WTC11 (cell line): ENCODE measurements at regions not wholly inside any gene's neighbourhood (a gene's known extent, or its start where the extent isn't known, plus 50 kb on each side); places are given as distances from the start of the nearest gene placed in this dataset.

ENCODE experiments used
- ATAC-seq: fragments of 200-7000 bp; cut with Tn5 transposase; 2 replicates; pipeline ENCODE4 v1.10.0; 2021; ENCODE audit warnings: mild to moderate bottlenecking, moderate library complexity
- CTCF ChIA-PET: fragments of 300-600 bp; sonication (Branson Sonifier 250); formaldehyde crosslinking; loops from one replicate; lab custom pipeline; 2021; ENCODE audit warnings: antibody characterized with exemption; lab: Charles Lee
- POLR2A ChIA-PET: fragments of 350-600 bp; sonication (Branson Sonifier 250); formaldehyde crosslinking; loops from one replicate; lab custom pipeline; 2021; ENCODE audit warnings: antibody characterized with exemption; lab: Charles Lee
- DNase-seq: peaks from one replicate; pipeline ENCODE4 v3.0.0; 2021; ENCODE audit warnings: low spot score
- H3K27ac Mint-ChIP-seq: 2 replicates; pipeline ENCODE4 v1.8.0; 2021; ENCODE audit warnings: mixed read lengths
- H3K27me3 Mint-ChIP-seq: 2 replicates; pipeline ENCODE4 v1.8.0; 2021; ENCODE audit warnings: low read depth, mild to moderate bottlenecking, moderate library complexity, mixed read lengths
- H3K36me3 Mint-ChIP-seq: 2 replicates; pipeline ENCODE4 v1.8.0; 2021; ENCODE audit warnings: mixed read lengths
- H3K4me1 Mint-ChIP-seq: 2 replicates; pipeline ENCODE4 v1.8.0; 2022; ENCODE audit warnings: mixed read lengths
- H3K4me3 Mint-ChIP-seq: 2 replicates; pipeline ENCODE4 v1.8.0; 2021; ENCODE audit warnings: mild to moderate bottlenecking, moderate library complexity, mixed read lengths
- H3K9me3 Mint-ChIP-seq: 2 replicates; pipeline ENCODE4 v1.8.0; 2021; ENCODE audit warnings: mixed read lengths
- ATF1 ChIP-seq: sonication (generic); formaldehyde crosslinking; IDR thresholded peaks from 2 replicates; pipeline ENCODE4 v1.8.1; 2023; ENCODE audit warnings: mild to moderate bottlenecking, moderate library complexity, missing genetic modification reagents
- CREM ChIP-seq: sonication (generic); formaldehyde crosslinking; IDR thresholded peaks from 2 replicates; pipeline ENCODE4 v1.8.1; 2022; ENCODE audit warnings: mild to moderate bottlenecking, missing genetic modification reagents, moderate library complexity
- FOXK1 ChIP-seq: sonication (generic); formaldehyde crosslinking; IDR thresholded peaks from 2 replicates; pipeline ENCODE4 v1.8.0; 2022; ENCODE audit warnings: mild to moderate bottlenecking, moderate library complexity, missing genetic modification reagents
- GRHL2 ChIP-seq: fragments of 250-450 bp; sonication (Bioruptor Pico); IDR thresholded peaks from 2 replicates; pipeline ENCODE4 v1.8.0; 2022; ENCODE audit warnings: mild to moderate bottlenecking, moderate library complexity; ENCODE audit not compliant: insufficient replicate concordance, severe bottlenecking
- JUN ChIP-seq: sonication (generic); formaldehyde crosslinking; IDR thresholded peaks from 2 replicates; pipeline ENCODE4 v1.8.0; 2023; ENCODE audit warnings: mild to moderate bottlenecking, missing genetic modification reagents
- NR2C2 ChIP-seq: sonication (generic); formaldehyde crosslinking; IDR thresholded peaks from 2 replicates; pipeline ENCODE4 v1.8.0; 2022; ENCODE audit warnings: mild to moderate bottlenecking, missing genetic modification reagents
- NR3C1 ChIP-seq: sonication (generic); formaldehyde crosslinking; conservative IDR thresholded peaks from 2 replicates; pipeline ENCODE4 v1.8.1; 2023; ENCODE audit warnings: low read depth, mild to moderate bottlenecking, missing genetic modification reagents
- RELA ChIP-seq: sonication (generic); formaldehyde crosslinking; IDR thresholded peaks from 2 replicates; pipeline ENCODE4 v1.8.1; 2022; ENCODE audit warnings: missing genetic modification reagents, mild to moderate bottlenecking, borderline replicate concordance
- SOX15 ChIP-seq: fragments of 250-450 bp; sonication (Bioruptor Pico); IDR thresholded peaks from 2 replicates; pipeline ENCODE4 v1.9.0; 2021; ENCODE audit warnings: mild to moderate bottlenecking
- ZNF121 ChIP-seq: sonication (generic); formaldehyde crosslinking; IDR thresholded peaks from 2 replicates; pipeline ENCODE4 v1.8.0; 2023; ENCODE audit warnings: missing genetic modification reagents
- ZNF138 ChIP-seq: sonication (generic); formaldehyde crosslinking; conservative IDR thresholded peaks from 2 replicates; pipeline ENCODE4 v1.8.1; 2022; ENCODE audit warnings: mild to moderate bottlenecking, moderate library complexity, missing genetic modification reagents
- ZNF219 ChIP-seq: sonication (generic); formaldehyde crosslinking; IDR thresholded peaks from 2 replicates; pipeline ENCODE4 v1.8.0; 2023; ENCODE audit warnings: missing genetic modification reagents, mild to moderate bottlenecking, borderline replicate concordance
- ZNF317 ChIP-seq: sonication (generic); formaldehyde crosslinking; IDR thresholded peaks from 2 replicates; pipeline ENCODE4 v1.8.1; 2023; ENCODE audit warnings: low read depth, mild to moderate bottlenecking, moderate library complexity, missing genetic modification reagents, borderline replicate concordance
- ZNF396 ChIP-seq: fragments of 250-450 bp; sonication (Bioruptor Pico); IDR thresholded peaks from 2 replicates; pipeline ENCODE4 v1.8.0; 2021; ENCODE audit warnings: mild to moderate bottlenecking, moderate library complexity, borderline replicate concordance
- ZNF423 ChIP-seq: fragments of 250-450 bp; sonication (Bioruptor Pico); IDR thresholded peaks from 2 replicates; pipeline ENCODE4 v2.1.2; 2022; ENCODE audit warnings: mild to moderate bottlenecking, moderate library complexity
- TF ChIP-seq, protein P1 (sequence below): sonication (generic); formaldehyde crosslinking; IDR thresholded peaks from 2 replicates; pipeline ENCODE4 v1.8.1; 2023; ENCODE audit warnings: mild to moderate bottlenecking, missing genetic modification reagents, moderate library complexity
- TF ChIP-seq, protein P2 (sequence below): fragments of 250-450 bp; sonication (Bioruptor Pico); IDR thresholded peaks from 2 replicates; pipeline ENCODE4 v1.8.0; 2021; ENCODE audit warnings: mild to moderate bottlenecking
- TF ChIP-seq, protein P3 (sequence below): sonication (generic); formaldehyde crosslinking; IDR thresholded peaks from 2 replicates; pipeline ENCODE4 v1.8.1; 2023; ENCODE audit warnings: mild to moderate bottlenecking, missing genetic modification reagents, moderate library complexity
- TF ChIP-seq, protein P4 (sequence below): fragments of 250-450 bp; sonication (Bioruptor Pico); conservative IDR thresholded peaks from 2 replicates; pipeline ENCODE4 v1.9.0; 2021; ENCODE audit warnings: mild to moderate bottlenecking
- TF ChIP-seq, protein P5 (sequence below): sonication (generic); formaldehyde crosslinking; IDR thresholded peaks from 2 replicates; pipeline ENCODE4 v1.8.1; 2022; ENCODE audit warnings: low read depth, missing genetic modification reagents, borderline replicate concordance
- TF ChIP-seq, protein P6 (sequence below): fragments of 250-450 bp; sonication (Bioruptor Pico); IDR thresholded peaks from 2 replicates; pipeline ENCODE4 v1.9.0; 2021; ENCODE audit warnings: moderate library complexity, mild to moderate bottlenecking, inconsistent platforms, borderline replicate concordance
- TF ChIP-seq, protein P7 (sequence below): sonication (generic); formaldehyde crosslinking; IDR thresholded peaks from 2 replicates; pipeline ENCODE4 v1.8.0; 2022; ENCODE audit warnings: mild to moderate bottlenecking, missing genetic modification reagents
- TF ChIP-seq, protein P8 (sequence below): sonication (generic); formaldehyde crosslinking; IDR thresholded peaks from 2 replicates; pipeline ENCODE4 v1.8.0; 2023; ENCODE audit warnings: missing genetic modification reagents

DNA sequence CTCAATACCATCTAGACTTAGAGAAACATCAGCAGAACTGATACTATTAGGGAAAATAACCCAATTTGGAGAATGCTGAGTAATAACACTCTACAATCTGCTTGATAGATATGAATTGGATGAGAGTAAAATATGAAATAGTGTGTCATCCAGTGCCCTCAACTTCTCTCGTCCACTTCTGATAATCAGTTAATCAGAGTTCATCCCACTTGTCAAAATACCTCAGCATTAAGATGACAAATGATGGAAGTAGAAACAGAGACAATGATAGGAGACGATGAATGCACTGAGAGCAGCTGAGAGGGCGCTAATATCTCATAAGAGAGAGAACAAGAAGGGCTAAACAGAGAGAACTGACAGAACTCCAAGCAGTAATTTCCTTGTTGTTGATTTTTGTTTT lies 699.6 kb downstream of the EPHA7 start (continued):
- TF ChIP-seq CREM (CRISPR knock-in tag) (no peak), ZNF219 (CRISPR knock-in tag) (no peak), ZNF121 (CRISPR knock-in tag) (no peak), ZNF396 (CRISPR knock-in tag) (no peak), ZNF423 (CRISPR knock-in tag) (no peak), NR3C1 (no peak), JUN (CRISPR knock-in tag) (no peak), RELA (CRISPR knock-in tag) (no peak), NR2C2 (CRISPR knock-in tag) (no peak)
- TF ChIP-seq, protein P1, sequence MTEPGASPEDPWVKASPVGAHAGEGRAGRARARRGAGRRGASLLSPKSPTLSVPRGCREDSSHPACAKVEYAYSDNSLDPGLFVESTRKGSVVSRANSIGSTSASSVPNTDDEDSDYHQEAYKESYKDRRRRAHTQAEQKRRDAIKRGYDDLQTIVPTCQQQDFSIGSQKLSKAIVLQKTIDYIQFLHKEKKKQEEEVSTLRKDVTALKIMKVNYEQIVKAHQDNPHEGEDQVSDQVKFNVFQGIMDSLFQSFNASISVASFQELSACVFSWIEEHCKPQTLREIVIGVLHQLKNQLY (CRISPR knock-in tag), result no peak

DNA sequence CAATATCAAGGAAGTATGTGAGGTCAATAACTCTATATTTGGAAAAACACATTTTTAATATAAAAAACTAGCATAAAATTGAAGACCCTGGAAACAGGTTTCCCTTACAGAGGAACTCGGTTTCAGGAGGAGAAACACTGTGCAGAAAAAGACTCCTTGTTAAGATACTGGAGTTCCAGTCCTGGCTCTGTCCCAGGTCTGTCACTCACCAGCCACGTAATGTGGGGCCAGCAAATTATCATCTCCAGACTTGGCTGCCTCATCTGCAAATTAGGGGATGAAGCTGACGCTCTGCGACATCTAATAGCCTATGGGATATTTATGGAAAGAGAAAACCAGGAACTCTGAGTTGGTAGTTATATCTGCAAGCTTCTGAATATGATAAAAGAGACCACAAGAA lies 702.7 kb downstream of the EPHA7 start:
- peaks cover 12% of the 10 kb centered on the region for H3K4me1 Mint-ChIP-seq
- POLR2A ChIA-PET, result no interaction called here
- peaks cover 5% of the 10 kb centered on the region for H3K9me3 Mint-ChIP-seq
- no peaks in the 10 kb centered on the region for H3K36me3 Mint-ChIP-seq
- CTCF ChIA-PET, result no interaction called here
- no peak overlapping the region for H3K4me3 Mint-ChIP-seq
- H3K27ac Mint-ChIP-seq, result no peak overlapping the region
- ATAC-seq, result no peak
- no peaks in the 10 kb centered on the region for H3K27me3 Mint-ChIP-seq
- TF ChIP-seq FOXK1 (CRISPR knock-in tag), result no peak
- TF ChIP-seq, protein P2, sequence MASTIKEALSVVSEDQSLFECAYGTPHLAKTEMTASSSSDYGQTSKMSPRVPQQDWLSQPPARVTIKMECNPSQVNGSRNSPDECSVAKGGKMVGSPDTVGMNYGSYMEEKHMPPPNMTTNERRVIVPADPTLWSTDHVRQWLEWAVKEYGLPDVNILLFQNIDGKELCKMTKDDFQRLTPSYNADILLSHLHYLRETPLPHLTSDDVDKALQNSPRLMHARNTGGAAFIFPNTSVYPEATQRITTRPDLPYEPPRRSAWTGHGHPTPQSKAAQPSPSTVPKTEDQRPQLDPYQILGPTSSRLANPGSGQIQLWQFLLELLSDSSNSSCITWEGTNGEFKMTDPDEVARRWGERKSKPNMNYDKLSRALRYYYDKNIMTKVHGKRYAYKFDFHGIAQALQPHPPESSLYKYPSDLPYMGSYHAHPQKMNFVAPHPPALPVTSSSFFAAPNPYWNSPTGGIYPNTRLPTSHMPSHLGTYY (CRISPR knock-in tag), result no peak
- TF ChIP-seq ZNF138, result no peak
- TF ChIP-seq, protein P3, sequence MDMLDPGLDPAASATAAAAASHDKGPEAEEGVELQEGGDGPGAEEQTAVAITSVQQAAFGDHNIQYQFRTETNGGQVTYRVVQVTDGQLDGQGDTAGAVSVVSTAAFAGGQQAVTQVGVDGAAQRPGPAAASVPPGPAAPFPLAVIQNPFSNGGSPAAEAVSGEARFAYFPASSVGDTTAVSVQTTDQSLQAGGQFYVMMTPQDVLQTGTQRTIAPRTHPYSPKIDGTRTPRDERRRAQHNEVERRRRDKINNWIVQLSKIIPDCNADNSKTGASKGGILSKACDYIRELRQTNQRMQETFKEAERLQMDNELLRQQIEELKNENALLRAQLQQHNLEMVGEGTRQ, result no peak
- no peak for TF ChIP-seq SOX15 (CRISPR knock-in tag)
- no peak for TF ChIP-seq GRHL2 (CRISPR knock-in tag)
- TF ChIP-seq ATF1, result no peak
- TF ChIP-seq, protein P4, sequence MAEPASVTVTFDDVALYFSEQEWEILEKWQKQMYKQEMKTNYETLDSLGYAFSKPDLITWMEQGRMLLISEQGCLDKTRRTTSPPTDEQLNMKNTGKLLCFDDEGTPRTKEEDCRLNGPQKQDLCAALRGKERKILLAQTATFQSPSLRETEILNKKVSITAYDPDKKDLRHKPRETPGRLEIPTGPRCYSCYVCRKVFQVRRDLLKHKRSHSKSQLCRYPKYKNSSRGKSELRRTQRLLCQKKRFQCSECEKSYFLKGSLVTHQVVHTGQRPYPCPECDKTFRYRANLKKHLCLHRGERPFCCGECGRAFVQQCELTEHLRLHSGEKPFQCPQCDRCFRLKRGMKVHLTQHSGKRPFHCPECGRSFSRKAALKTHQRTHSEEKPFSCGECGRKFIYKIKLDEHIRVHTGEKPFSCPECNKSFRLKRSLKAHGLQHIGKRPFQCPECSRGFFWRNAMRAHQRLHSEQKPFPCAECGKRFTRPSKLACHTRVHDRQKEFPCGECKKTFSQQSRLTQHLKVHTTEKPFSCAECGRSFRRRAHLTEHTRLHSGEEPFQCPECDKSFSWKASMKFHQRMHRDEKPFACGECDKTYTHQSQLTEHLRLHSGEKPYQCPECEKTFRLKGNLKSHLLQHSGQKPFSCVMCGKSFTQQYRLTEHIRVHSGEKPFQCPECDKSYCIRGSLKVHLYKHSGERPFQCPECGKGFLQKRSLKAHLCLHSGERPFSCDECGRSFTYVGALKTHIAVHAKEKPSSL (CRISPR knock-in tag), result no peak
- no peak for DNase-seq

DNA sequence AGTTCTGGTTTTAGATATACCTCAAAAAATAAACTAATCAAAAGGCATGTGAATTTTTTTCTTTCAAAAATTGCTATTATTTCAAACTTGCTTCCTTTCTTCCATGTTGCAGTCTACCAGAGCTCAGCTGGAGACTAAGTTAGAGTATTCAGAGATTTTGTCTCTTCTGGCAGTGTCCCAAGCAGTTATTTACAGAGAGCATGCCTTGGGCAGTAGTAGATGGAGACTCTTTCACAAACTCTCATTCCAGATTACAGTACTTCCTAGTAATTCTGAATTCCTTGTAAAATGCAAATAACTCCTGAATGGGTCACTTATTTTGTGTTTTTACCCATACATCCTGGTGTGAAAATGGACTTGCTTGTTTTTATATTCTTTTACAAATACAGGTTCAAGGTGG lies 703.4 kb downstream of the EPHA7 start:
- CTCF ChIA-PET, result no interaction called here
- ATAC-seq, result peak; percentile 39; the same call in 1 of the 2 replicates
- H3K9me3 Mint-ChIP-seq, result peaks cover 4% of the 10 kb centered on the region

More for the DNA sequence above, 703.4 kb downstream of the EPHA7 start:
- no peak for DNase-seq
- H3K36me3 Mint-ChIP-seq, result no peaks in the 10 kb centered on the region
- TF ChIP-seq ZNF317 (CRISPR knock-in tag), result no peak
- TF ChIP-seq, protein P5, sequence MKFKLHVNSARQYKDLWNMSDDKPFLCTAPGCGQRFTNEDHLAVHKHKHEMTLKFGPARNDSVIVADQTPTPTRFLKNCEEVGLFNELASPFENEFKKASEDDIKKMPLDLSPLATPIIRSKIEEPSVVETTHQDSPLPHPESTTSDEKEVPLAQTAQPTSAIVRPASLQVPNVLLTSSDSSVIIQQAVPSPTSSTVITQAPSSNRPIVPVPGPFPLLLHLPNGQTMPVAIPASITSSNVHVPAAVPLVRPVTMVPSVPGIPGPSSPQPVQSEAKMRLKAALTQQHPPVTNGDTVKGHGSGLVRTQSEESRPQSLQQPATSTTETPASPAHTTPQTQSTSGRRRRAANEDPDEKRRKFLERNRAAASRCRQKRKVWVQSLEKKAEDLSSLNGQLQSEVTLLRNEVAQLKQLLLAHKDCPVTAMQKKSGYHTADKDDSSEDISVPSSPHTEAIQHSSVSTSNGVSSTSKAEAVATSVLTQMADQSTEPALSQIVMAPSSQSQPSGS, result no peak
- TF ChIP-seq, protein P6, sequence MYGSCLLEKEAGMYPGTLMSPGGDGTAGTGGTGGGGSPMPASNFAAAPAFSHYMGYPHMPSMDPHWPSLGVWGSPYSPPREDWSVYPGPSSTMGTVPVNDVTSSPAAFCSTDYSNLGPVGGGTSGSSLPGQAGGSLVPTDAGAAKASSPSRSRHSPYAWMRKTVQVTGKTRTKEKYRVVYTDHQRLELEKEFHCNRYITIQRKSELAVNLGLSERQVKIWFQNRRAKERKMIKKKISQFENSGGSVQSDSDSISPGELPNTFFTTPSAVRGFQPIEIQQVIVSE (CRISPR knock-in tag), result no peak
- TF ChIP-seq, protein P7, sequence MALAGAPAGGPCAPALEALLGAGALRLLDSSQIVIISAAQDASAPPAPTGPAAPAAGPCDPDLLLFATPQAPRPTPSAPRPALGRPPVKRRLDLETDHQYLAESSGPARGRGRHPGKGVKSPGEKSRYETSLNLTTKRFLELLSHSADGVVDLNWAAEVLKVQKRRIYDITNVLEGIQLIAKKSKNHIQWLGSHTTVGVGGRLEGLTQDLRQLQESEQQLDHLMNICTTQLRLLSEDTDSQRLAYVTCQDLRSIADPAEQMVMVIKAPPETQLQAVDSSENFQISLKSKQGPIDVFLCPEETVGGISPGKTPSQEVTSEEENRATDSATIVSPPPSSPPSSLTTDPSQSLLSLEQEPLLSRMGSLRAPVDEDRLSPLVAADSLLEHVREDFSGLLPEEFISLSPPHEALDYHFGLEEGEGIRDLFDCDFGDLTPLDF (CRISPR knock-in tag), result no peak
- TF ChIP-seq, protein P8, sequence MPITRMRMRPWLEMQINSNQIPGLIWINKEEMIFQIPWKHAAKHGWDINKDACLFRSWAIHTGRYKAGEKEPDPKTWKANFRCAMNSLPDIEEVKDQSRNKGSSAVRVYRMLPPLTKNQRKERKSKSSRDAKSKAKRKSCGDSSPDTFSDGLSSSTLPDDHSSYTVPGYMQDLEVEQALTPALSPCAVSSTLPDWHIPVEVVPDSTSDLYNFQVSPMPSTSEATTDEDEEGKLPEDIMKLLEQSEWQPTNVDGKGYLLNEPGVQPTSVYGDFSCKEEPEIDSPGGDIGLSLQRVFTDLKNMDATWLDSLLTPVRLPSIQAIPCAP, result no peak
- TF ChIP-seq, all 79 proteins: peak for 0
- Mint-ChIP-seq H3K4me1 (peaks cover 12% of the 10 kb centered on the region), H3K27me3 (no peaks in the 10 kb centered on the region), H3K27ac (no peak overlapping the region; the same call in 1 of the 2 replicates), H3K4me3 (no peak overlapping the region)
- POLR2A ChIA-PET, result no interaction called here
